ENCODE measurements at regions not wholly inside any gene's neighbourhood (a gene's known extent, or its start where the extent isn't known, plus 50 kb on each side); places are given as distances from the start of the nearest gene placed in this dataset.

DNA sequence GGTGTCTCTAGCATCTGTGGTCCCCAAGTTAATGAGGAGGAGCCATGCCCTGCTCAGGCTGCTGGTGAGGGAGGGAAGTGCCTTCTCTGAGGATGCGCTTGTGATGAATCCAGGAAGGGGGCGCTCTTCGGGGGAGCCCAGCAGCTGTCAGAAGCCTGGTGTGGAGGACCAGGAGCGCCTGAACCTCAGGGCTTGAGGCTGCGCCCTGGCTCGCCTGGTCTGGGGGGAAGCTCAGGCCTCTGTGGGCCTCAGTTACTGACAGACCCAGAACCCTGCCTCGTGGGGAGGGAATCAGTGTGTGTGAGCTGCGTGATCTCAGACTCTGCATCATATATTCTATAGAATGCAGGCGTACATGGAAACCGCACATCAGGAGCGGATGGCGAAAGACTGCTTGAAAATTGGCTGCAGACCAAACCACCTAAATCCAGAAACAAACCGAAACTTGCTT, 126.1 kb downstream of the SEC14L1 start:
- no peak for FAIRE-seq

DNA sequence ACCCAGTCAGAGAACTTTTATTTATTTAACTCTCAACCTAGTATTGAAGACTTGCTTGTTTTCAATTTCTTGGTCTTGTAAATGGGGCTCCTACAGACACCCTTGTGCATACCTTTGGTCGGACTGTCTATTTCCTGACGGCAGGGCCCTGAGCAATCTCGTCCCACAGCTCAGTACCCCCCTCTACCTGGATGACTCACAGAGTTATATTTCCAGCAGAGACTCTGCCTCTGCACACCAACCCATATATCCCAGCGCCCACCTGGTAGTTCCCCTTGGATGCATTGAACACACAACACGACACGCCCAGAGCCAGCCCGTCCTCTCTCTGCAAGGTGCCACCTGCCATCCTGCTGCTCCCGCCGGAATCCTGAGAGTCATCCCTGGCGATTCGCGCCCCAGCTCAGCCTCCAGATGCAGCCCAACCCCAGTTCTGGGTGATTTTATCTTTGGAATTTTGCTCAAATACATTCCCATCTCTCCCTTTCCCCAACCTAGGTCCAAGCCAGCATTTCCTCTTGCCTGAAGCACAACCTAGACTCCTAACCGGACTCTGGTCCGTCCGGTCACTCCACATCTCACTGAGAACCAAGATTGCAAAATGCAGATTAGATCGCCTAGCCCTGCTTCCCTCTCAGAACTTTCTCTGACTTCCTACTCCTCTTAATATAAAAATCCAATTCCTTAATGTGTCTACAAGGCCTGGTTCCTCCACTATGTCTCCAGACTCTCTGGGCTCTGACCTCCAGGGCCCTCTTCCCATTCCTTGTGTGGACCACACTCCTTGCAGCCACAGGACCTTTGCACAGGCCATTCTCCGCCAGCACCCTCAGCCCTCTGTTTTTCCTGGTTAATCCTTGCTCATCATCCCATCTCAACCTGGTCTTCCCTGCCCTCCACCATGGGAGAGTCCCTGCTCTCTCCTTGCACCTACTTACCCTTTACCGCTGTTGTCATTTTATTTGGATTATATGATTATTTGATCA, 129.2 kb downstream of the SEC14L1 start:
- FAIRE-seq = no peak

DNA sequence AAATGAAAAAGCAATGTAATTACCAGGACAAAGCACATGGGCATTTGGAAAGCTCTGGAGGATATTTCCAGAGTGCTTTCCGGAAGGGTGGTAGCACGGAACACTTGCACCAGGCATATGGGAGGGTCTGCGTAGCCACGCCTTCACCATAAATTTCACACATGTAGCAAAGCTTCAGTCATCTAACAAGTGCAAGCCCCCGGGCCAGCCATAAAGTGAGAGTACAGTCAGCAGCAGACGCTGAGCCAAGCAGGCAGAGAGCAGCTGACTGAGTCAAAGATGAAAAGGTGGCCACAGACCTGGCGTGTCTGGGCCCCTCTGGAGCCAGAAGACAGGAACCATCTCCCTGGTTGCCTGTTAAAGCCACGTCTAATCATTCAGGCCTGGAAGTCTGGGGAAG, 130.6 kb downstream of the SEC14L1 start:
- FAIRE-seq = no peak

DNA sequence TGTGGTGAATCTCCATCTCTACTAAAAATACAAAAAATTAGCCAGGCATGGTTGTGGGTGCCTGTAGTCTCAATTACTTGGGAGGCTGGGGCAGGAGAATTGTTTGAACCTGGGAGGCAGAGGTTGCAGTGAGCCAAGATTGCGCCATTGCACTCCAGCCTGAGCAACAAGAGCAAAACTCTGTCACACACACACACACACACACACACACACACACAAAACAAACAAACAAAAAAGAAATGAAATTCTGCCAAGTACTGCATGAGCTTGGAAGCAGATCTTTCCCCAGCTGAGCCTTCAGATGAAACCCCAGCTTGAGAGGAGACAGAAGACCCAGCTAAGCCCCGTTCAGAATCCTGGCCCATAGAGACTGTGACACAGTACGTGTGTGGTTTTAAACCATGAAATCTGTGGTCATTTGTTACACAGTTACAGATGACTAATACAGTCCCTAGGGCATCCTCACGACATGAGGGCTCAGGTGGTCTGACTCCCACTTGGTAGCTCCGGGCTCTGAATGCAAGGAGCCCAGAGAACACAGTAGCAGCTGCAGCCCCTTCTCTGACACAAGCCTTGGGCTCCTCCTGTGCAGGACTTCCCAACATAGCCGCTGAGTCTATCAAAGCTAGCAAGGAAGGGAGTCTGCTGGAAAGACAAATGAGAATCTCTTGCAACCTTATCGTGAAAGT, 132.8 kb downstream of the SEC14L1 start:
- FAIRE-seq = no peak

DNA sequence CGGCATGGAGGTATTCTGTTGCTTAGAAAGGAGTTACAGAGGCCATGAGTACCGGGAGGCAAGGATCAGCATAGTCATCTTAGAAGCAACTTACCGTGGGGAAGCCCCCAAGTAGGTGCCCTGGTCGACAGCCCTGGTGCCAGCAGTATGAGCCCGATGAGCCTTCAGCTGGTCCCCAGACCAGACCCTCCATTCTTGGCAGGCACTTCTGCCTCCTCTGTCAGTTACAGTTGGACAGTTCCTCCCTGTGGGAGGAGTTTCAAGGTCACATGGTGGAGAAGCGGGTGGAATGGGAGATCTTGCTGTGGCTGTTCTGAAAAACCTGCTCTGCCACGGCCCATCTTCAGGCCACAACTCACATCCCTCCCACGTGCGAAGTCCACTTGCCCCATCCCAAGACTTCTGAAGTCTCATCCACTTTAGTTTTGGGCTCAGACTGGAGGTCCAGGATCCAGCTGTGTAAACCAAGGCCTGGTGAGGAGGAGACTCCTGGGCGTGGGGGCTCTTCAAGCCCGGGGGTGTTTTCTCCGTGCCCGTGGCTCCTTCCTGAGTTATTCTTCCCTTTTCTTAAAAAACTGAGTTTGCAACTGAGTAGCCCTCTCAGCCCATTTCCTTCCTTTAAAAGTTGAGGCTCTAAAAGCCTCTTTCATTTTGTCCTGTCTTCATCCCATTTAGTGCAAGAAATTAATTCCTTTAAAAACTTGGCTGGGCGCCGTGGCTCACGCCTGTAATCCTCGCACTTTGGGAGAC, 133.5 kb downstream of the SEC14L1 start:
- no peak for FAIRE-seq

DNA sequence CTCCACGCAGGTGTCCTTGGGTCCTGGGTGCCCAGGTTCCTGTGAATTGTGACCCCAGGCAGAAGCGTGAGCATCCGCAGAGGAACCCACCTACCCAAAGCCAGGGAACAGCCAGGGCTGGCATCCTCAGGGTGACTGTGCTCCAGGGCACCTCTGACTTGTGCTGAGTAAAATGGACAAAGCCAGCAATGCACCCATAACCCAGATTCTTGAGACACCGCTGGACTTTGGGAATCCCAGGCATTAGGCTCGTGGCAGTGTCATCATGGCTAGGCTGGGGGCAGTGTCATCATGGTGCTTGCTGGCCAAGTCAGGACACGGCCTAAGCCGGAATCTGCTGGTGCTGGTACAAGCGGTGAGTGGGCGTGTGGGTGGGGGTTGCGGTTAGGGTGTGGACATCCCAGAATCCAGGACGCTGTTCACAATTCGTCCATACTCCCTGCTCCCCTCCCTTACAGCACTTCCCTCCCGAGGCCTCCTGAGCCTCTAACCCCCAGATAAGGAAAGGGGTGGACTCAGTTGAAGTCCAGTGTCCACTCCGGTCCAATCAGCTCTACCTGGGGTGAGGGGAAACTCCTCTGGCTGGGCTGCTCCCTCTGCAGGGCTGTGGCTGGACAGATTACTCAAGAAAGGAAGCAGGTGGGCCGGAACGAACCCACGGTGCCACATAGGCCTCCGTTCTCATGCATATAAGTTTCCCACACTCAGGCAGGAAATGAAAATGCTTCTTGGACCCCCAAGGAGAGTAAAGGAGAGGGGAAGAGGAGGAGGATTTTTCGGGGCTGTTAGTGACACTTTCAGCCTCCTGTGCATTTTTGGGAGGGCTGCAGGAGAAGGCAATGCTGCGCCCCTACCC, 138.9 kb downstream of the SEC14L1 start:
- FAIRE-seq = no peak

DNA sequence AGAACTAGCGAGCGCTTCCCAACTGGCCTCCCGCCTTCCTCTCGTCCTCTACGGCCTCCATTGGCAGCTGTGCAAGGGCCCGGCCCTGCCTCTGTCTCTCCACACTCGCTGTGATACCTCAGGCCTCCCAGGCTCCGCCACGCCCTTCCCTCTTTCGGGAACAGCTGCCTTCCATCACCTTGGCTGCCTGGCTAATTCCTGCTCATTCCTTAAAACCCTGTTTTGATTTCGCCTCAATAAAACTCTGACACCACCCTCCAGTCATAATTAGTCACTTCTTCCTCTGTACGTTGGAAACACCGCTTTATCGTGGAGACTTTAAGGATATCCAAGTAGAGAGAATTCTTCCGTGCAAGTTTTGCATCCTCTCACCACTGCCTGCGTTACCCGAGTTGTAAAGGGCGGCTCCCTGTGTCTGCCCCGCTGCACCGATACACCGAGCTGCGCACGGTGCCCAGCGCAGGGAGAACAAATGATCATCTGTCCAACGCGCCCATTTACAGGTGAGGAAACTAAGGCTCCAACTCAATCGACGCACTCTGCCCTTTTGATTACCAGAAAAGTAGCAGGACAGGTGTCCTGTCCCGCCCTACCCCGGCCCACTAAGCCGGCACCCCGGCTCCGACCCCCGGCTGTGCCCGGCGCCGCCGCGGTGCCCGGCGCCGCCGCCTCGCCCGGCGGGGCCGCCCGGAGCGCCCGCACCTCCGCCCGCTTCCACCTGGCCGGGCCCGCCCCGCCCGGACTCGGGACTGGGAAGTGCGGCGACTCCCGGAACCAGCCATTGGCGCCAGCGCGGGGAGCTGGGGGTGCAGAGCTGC, 139.7 kb downstream of the SEC14L1 start:
- no peak for FAIRE-seq

DNA sequence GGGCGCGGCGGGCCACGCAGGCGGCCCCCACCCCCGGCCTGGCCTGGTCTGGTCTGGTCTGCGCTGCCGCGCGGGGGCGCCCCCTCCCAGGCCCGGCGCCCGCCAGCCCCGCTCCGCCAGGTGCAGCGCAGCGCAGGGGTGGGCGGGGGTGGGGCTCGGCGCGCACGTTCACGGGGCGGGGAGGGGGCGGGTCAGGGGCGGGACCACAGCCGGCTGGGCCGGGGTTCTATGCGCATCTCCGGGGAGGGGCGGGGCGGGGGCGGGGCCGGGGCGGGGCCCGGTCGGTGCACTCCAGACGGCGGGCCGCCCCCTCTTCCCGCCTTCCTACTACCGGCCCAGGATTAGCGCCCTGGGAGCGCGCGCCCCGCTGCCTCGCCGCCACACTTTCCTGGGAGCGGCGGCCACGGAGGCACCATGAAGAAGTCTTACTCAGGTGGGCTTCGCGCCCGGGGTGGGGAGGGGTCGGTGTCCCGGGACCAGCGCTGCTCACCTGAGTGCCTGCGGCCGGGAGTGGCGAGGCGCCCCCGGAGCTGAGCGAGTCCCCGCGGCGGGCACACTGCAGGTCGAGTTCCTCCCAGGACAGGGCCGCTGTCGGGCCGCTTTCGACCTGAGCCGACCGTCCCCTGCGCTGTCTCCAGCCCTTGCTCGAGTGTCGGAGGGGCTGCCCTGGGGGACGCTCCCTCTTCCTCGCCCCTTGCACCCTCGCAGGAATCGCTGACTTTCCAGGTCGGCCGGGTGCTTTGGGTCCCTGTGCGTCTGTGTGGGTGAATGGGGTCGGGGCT, 140.5 kb downstream of the SEC14L1 start:
- FAIRE-seq = no peak

DNA sequence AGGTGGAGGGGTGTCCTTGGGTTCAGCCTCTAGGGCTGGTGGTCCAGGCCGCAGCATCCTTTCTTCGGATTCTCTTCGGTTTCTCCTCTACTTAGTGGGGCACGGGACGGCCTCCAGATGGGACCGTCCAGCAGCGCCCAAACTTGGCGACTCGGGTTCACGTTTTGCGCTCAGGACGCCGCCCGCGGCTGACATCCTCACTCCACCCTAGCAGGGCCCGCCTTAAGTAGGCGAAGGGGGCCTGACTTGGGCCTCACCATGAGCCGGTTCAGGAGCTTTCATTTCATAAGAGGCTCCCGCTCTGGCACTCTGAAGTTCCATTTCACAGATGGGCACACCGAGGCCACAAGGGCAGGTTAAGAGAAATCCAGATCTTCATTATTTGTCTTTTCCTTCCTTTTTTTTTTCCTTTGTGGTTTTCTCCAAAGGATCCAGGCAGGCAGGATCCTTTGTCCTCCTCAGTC, 141.2 kb downstream of the SEC14L1 start:
- FAIRE-seq = no peak

DNA sequence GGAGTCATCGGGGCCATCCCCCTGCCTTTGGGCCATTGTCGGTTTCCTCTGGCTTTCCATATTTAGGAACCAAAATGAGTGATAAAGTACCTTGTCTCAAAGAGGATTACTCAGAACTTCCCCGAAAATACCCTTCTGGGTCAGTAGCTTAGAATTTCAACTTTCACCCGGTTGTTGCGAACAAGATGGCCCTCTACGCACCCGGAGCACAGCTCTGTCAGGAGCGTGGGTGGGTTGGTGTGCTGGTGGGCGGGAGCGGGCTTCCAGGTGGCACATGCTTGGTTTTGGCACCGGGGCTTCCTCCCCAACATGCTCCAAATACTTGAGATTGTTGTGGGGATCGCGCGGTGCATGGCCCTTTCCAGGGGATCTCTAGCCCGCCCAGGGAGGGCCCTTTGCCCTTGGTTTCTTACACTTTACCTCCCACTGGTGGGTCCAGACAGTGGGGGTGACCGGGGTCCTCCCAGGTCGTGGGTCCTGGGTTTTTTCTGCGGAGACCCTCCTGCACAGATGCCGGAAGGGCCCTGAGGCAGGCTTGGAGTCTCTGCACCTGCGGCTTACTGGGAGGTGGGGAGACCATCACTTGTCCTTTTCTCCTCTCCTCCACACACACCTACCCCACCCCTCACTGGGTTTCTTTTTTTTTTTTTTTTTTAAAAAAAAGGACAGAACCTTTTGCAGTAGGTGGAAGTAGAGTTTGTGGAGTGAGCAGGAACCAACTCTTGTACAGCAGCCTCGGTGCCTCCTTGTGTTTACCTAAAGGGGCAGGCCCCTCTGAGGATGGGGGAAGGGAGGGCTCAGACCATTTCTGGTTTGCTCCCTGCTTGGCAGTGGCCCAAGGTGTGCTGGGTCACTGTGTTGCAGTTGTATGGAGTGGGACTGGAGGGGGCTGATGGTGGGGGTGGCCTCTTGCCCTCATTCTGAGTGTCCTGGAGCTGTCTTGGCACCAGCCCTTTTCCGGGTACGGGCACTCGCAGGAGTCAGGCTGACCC, 142.1 kb downstream of the SEC14L1 start:
- FAIRE-seq = no peak

DNA sequence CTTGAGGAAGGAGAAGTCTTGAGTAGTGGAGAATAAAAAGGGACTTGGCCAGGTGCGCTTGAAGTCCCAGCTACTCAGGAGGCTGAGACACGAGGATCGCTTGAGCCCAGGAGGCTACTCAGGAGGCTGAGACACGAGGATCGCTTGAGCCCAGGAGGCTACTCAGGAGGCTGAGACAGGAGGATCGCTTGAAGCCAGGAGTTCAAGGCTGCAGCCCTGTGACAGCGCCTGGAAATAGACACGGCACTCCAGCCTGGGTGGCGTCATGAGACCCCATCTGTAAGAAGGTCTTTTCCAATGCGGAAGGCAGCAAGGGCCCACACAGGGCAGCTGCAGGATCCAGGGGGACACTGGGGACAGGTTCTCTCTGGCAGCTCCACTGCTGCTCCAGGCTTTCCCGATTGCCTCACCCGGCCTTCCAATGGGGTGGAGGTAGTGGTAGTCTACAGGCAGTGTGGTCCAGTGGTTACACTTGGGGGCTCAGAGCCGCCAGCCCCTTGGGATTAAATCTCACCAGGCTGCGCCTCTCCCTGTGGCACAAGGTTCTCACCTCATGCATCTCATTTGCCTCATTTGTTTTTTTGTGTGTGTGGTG, 143.4 kb downstream of the SEC14L1 start:
- no peak for FAIRE-seq

DNA sequence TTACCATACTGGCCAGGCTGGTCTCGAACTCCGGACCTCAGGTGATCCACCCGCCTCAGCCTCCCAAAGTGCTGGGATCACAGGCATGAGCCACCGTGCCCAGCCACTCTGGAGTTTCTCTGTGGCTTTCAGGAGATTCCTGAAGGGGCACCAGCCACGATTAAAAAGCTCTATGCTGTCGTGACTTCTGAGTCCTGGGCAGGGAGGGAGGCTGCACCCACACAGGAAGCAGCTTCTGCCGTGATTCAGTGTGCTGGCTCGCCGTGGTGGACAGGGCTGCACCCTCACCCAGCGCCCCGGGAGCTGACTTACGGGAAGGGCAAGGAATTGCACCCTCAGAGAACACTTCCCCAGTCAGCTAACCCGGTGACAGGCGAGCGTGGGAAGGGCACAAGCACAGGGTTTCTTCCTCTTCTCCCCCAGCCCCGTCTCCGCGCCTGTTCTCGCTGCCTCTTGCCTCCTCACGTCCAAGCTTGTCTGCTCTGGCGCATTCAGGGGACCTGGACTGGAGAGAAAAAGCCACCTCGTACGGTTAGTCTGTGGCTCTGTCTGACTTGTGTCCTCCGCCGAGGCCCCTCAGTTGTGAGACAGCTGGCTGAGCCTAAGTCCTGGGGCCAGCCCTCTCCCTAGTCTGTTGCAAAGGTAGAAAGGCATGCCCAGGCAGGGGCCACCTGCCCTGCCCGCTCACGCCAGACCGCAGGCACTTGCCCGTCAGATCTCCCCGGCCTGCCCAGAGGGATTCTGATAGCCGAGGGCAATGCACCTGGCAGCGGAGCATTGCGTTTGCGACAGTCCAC, 145.0 kb downstream of the SEC14L1 start:
- no peak for FAIRE-seq

DNA sequence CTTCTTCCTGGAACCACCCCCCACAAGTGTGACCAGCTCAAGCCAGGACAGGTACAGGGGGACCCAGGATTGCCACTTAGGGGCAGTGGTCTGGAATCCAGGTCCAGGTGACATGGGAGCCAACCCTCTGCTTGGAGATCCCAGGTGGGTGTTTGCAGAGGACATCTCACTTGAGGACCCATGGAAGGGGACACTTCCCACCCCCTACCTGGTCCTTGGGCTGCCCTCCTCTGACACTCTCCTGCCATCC, 145.5 kb downstream of the SEC14L1 start:
- FAIRE-seq = no peak

DNA sequence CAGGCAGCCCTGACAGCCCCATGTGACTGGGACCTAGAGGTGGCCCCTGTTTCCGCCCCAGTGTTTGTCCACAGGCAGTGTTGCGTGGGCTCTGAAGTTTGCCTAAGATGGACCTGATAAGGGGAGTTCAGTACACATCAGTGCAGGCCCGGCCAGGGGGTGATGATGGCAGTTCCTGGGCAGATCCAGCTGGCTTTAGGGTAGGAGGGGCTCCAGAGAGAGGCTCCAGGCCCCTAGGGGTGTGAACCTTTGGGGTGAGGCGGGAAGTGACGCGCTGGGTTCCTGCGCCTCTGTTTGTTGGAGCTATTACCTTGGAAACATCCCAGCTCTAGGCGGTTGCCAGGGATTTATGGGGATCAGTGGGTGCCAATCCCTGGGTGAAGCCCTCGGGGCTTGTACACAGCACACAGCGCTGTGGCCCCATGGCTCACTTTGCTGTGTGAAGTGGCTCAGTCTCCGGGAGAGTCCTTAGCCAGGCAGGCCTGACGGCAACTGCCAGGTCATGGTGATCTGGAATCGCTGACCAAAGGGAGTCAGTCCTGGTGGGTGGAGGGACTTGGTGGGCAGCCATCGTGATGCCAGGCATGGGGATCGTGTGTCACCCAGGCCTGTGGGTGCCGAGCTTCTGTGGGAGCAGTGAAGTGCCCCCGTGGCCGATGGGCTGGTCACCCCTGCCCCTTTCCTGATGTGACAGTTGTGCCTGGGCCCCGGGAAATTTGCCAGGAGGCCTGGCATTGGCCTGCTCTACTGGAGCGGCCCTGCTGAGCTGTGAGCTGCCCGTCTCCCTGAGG, 146.1 kb downstream of the SEC14L1 start:
- no peak for FAIRE-seq

DNA sequence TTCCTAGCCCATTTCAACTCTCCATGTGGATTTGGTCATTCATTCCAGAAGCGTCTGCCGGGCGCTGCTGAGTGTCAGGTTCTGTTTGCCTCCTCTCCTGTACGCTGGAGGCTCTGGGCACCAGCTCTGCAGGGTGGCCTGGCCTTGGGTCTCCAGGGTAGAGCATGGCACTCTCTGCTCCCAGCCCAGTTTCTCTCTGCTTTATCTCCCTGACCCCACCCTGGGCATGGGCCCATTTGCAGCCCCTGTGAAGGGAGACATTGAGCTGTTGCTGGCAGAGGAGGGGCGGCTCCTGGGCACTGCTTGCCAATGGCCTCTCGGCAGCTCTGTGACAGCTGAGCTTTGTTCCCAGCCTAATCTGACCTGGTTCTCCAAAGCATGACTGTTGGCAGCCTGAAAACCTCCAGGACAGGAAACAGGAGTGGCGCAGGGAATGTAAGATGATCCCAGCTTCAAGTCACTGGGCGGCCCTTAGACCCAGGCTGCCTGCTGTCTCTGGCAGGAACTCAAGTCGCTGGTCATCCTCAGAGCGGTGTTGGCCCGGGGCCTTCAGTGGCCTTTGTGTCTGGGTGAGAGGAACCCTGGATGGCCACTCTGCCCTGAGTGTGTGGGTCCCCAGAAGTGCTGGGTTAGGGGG, 146.8 kb downstream of the SEC14L1 start:
- no peak for FAIRE-seq

DNA sequence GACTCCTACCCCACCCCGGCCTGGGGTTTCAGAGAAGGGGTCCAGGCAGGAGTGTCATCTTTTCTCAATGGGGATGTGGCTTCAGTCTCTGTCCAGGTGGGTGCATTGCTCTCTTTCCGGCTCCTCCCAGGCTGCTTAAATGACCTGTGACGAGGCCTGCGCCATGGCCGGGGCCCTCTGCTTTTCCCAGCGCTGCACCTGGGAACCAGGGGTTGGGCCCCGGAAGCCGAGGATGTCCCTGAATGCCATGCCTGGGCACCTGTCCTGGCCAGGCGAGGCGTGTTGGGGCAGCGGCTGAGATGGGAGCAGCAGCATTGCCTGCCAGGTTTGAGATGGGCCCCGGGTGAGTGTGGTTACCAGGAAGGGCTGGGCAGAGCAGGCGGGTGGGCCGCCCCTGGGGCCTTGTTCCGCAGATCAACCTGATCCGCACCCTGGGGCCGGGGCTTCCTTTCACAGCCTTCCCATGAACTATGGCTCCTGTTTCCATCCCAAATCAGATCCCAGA, 147.4 kb downstream of the SEC14L1 start:
- FAIRE-seq = no peak

Measured in endometrium (tissue), 2 donors.